ENCODE measurements at regions not wholly inside any gene's neighbourhood (a gene's known extent, or its start where the extent isn't known, plus 50 kb on each side); places are given as distances from the start of the nearest gene placed in this dataset.
A peak's percentile ranks its signal among the peaks of the same experiment; 100 is the strongest.

- intact Hi-C loops (cut with DNase I): no loop called here
- no peaks in the 10 kb centered on the region for H3K9me3 ChIP-seq
- DNase-seq (ENCODE audit: extremely low spot score in 2 of 2): no peak
- no peak overlapping the region for H3K27ac ChIP-seq
- no peak for TF ChIP-seq POLR2A (IDR thresholded peaks at IDR 0.05)
- no peak for TF ChIP-seq POLR2AphosphoS5 (IDR thresholded peaks at IDR 0.05; ENCODE audit: insufficient read depth in 1 of 2, low read depth in 1 of 2)
- no peak for TF ChIP-seq CTCF (IDR thresholded peaks at IDR 0.05)
- peaks cover 30% of the 10 kb centered on the region for H3K4me1 ChIP-seq
- no peak overlapping the region for H3K4me3 ChIP-seq
- H3K27me3 ChIP-seq: no peaks in the 10 kb centered on the region
- no peaks in the 10 kb centered on the region for H3K36me3 ChIP-seq
These were observed 73.5 kb downstream of the ARF6 start for GRCh38 chr14:49966304-49966809.

DNA sequence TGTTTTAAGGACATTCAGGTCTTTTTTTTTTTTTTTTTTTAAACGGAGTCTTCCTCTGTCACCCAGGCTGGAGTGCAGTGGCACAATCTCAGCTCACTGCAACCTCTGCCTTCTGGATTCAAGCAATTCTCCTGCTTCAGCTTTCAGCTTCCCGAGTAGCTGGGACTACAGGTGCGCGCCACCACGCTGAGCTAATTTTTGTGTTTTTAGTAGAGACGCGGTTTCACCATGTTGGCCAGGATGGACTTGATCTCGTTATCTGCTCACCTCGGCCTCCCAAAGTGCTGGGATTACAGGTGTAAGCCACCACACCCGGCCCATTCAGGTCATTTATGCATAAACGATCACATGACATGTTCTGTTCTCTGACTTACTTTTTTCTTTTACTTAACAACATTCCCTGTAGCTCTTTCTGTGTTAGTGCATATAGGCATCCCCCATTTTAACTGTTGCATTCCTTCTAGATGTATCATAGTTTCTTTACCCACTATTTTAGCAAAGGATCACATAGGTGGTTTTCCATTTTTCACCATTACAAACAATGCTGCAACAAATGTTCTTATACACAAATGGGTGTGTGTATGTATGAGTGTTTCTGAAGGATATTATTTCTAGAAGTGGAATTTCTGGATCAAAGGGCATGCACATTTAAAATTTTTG lies 74.2 kb downstream of the ARF6 start:
- Histone ChIP-seq H3K36me3 (no peaks in the 10 kb centered on the region), H3K27ac (no peak overlapping the region), H3K9me3 (no peaks in the 10 kb centered on the region), H3K27me3 (no peaks in the 10 kb centered on the region), H3K4me1 (peaks cover 31% of the 10 kb centered on the region), H3K4me3 (no peak overlapping the region)
- intact Hi-C loops (cut with DNase I): no loop called here
- TF ChIP-seq POLR2A (IDR thresholded peaks at IDR 0.05) (no peak), POLR2AphosphoS5 (IDR thresholded peaks at IDR 0.05; ENCODE audit: insufficient read depth in 1 of 2, low read depth in 1 of 2) (no peak), CTCF (IDR thresholded peaks at IDR 0.05) (no peak)
- no peak for DNase-seq (ENCODE audit: extremely low spot score in 2 of 2)

GRCh38 chr14:49969961-49970360 lies 77.1 kb downstream of the ARF6 start:
- intact Hi-C loops (cut with DNase I): no loop called here
- no peaks in the 10 kb centered on the region for H3K9me3 ChIP-seq
- no peaks in the 10 kb centered on the region for H3K36me3 ChIP-seq
- DNase-seq (ENCODE audit: extremely low spot score in 2 of 2): no peak
- TF ChIP-seq CTCF (IDR thresholded peaks at IDR 0.05): no peak
- TF ChIP-seq POLR2AphosphoS5 (IDR thresholded peaks at IDR 0.05; ENCODE audit: insufficient read depth in 1 of 2, low read depth in 1 of 2): no peak
- TF ChIP-seq POLR2A (IDR thresholded peaks at IDR 0.05): no peak
- H3K27ac ChIP-seq: peak overlapping the region; percentile 87
- no peaks in the 10 kb centered on the region for H3K27me3 ChIP-seq
- H3K4me3 ChIP-seq: no peak overlapping the region
- peaks cover 60% of the 10 kb centered on the region for H3K4me1 ChIP-seq

DNA sequence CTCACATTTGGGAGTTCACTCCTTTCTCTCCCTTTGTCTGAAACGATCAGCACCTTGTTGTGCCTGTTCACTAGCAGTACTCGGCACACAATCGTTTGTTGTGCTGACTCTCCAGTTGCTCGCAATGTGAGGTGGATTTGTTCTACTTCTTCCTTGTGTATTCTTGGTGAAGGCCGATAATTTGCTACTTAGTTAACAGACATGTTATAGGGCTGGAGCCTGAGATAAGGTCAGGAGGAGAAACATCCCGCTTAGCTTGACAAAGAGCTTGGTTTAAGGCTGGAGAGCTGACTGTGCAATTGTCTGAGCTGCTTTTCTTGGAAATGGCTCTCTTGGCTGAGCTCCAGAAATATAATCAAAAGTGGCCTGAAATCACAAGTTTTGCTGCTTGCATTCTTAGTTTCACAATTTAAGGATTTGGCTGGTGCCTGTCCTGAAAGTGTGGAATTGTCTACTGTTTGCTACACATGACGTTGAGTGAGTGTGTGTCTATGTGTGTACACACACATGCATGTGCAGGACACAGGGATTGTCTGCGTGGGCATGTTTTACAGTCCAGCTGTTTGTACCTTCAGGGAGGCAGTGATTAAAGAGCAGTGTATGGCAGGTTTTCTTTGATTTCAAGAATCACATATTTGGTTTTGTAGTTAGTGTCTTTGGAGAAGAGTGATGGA lies 77.7 kb downstream of the ARF6 start:
- H3K27me3 ChIP-seq: no peaks in the 10 kb centered on the region
- no peak overlapping the region for H3K4me3 ChIP-seq
- peak overlapping the region; percentile 87 for H3K27ac ChIP-seq
- no peaks in the 10 kb centered on the region for H3K36me3 ChIP-seq
- TF ChIP-seq CTCF (IDR thresholded peaks at IDR 0.05) (no peak), POLR2AphosphoS5 (IDR thresholded peaks at IDR 0.05; ENCODE audit: insufficient read depth in 1 of 2, low read depth in 1 of 2) (no peak), POLR2A (IDR thresholded peaks at IDR 0.05) (no peak)
- intact Hi-C loops (cut with DNase I): no loop called here
- DNase-seq (ENCODE audit: extremely low spot score in 2 of 2): no peak
- H3K9me3 ChIP-seq: no peaks in the 10 kb centered on the region
- H3K4me1 ChIP-seq: peaks cover 66% of the 10 kb centered on the region

All from vagina (tissue), 2 donors.